OCI-LY7 (cell line): ENCODE measurements at regions not wholly inside any gene's neighbourhood (a gene's known extent, or its start where the extent isn't known, plus 50 kb on each side); places are given as distances from the start of the nearest gene placed in this dataset.
"Not testable (repeated sequence)": the region's sequence is repeated elsewhere in the genome, so short reads cannot be mapped to it uniquely, and the experiment has no call there.

Source experiments
- EZH2phosphoT487 ChIP-seq: fragments of 200-600 bp; sonication (generic); IDR thresholded peaks from 2 replicates; pipeline ENCODE4 v1.6.1; 2018; ENCODE audit warnings: low read depth, borderline replicate concordance, mild to moderate bottlenecking, mixed run types, antibody characterized with exemption, low read length, moderate library complexity, mixed read lengths
- TF ChIP-seq, protein P1 (sequence below): fragments of 200-600 bp; sonication (generic); conservative IDR thresholded peaks from 2 replicates; pipeline ENCODE4 v1.5.1; 2014; ENCODE audit warnings: mild to moderate bottlenecking, antibody characterized with exemption, low read length, moderate library complexity, mixed read lengths

DNA sequence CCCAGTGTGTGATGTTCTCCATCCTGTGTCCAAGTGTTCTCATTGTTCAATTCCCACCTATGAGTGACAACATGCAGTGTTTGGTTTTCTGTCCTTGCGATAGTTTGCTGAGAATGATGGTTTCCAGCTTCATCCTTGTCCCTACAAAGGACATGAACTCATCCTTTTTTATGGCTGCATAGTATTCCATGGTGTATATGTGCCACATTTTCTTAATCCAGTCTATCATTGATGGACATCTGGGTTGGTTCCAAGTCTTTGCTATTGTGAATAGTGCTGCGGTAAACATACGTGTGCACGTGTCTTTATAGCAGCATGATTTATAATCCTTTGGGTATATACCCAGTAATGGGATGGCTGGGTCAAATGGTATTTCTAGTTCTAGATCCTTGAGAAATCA lies 134.3 kb downstream of the CCDC71L start:
- TF ChIP-seq, protein P1, sequence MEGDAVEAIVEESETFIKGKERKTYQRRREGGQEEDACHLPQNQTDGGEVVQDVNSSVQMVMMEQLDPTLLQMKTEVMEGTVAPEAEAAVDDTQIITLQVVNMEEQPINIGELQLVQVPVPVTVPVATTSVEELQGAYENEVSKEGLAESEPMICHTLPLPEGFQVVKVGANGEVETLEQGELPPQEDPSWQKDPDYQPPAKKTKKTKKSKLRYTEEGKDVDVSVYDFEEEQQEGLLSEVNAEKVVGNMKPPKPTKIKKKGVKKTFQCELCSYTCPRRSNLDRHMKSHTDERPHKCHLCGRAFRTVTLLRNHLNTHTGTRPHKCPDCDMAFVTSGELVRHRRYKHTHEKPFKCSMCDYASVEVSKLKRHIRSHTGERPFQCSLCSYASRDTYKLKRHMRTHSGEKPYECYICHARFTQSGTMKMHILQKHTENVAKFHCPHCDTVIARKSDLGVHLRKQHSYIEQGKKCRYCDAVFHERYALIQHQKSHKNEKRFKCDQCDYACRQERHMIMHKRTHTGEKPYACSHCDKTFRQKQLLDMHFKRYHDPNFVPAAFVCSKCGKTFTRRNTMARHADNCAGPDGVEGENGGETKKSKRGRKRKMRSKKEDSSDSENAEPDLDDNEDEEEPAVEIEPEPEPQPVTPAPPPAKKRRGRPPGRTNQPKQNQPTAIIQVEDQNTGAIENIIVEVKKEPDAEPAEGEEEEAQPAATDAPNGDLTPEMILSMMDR = not testable (repeated sequence)
- TF ChIP-seq EZH2phosphoT487 = not testable (repeated sequence)
